ENCODE measurements at regions not wholly inside any gene's neighbourhood (a gene's known extent, or its start where the extent isn't known, plus 50 kb on each side); places are given as distances from the start of the nearest gene placed in this dataset.

DNA sequence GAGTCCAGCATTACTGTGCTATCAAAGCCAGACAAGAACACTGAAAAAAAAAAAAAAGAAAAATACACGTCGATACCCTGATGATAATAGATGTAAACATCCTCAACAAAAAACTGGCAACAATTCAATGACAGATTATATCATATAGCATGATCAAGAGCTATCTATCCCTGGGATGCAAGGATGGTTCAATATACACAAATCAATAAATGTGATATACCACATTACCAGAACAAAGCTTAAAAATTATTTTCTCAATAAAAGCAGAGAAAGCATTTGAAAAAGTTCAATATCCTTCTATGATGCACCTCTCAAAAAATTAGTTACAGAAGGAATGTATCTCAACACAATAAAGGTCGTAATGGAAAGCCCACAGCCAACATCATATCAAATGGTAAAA is 332.8 kb upstream of the MMADHC start:
- in situ Hi-C loops (cut with MboI; ENCODE audit: low sequenced_read_pairs, unreplicated experiment) = no loop called here

GRCh38 chr2:149915151-149915550 is 327.6 kb upstream of the MMADHC start:
- TF ChIP-seq, protein P1, sequence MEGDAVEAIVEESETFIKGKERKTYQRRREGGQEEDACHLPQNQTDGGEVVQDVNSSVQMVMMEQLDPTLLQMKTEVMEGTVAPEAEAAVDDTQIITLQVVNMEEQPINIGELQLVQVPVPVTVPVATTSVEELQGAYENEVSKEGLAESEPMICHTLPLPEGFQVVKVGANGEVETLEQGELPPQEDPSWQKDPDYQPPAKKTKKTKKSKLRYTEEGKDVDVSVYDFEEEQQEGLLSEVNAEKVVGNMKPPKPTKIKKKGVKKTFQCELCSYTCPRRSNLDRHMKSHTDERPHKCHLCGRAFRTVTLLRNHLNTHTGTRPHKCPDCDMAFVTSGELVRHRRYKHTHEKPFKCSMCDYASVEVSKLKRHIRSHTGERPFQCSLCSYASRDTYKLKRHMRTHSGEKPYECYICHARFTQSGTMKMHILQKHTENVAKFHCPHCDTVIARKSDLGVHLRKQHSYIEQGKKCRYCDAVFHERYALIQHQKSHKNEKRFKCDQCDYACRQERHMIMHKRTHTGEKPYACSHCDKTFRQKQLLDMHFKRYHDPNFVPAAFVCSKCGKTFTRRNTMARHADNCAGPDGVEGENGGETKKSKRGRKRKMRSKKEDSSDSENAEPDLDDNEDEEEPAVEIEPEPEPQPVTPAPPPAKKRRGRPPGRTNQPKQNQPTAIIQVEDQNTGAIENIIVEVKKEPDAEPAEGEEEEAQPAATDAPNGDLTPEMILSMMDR (IDR thresholded peaks at IDR 0.05; ENCODE audit: borderline replicate concordance, control extremely low read depth, extremely low read depth, insufficient read depth, missing control alignments) = no peak
- in situ Hi-C loops (cut with MboI; ENCODE audit: low sequenced_read_pairs, unreplicated experiment) = no loop called here
- no peak for DNase-seq (ENCODE audit: low spot score)

More for the DNA sequence above, 332.8 kb upstream of the MMADHC start:
- TF ChIP-seq, protein P1 (IDR thresholded peaks at IDR 0.05; ENCODE audit: borderline replicate concordance, control extremely low read depth, extremely low read depth, insufficient read depth, missing control alignments) = no peak
- no peak for DNase-seq (ENCODE audit: low spot score)

GRCh38 chr2:149908726-149909683 is 321.4 kb upstream of the MMADHC start:
- in situ Hi-C loops (cut with MboI; ENCODE audit: low sequenced_read_pairs, unreplicated experiment) = no loop called here
- TF ChIP-seq, protein P1 (IDR thresholded peaks at IDR 0.05; ENCODE audit: borderline replicate concordance, control extremely low read depth, extremely low read depth, insufficient read depth, missing control alignments) = no peak
- no peak for DNase-seq (ENCODE audit: low spot score)

DNA sequence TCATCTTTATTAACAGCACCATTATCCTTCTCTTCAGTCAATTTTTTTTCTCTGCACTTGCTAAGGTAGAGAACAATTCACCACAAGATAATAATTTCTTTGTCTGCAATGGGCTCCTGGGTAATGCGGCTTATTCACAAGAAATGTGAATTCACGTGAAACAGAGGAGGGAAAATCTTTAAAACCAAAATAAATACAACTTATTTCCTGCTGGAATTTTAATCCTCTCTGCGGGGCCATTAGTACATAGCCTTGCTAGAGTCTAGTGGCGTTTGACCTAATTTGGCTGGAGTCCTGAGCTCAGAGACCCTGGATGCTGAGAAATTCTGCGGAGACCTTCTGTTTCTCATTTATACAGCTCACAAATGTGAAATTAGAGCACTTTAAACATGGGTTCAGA is 319.3 kb upstream of the MMADHC start:
- no peak for DNase-seq (ENCODE audit: low spot score)
- in situ Hi-C loops (cut with MboI; ENCODE audit: low sequenced_read_pairs, unreplicated experiment) = no loop called here
- TF ChIP-seq, protein P1 (IDR thresholded peaks at IDR 0.05; ENCODE audit: borderline replicate concordance, control extremely low read depth, extremely low read depth, insufficient read depth, missing control alignments) = no peak

- in situ Hi-C loops (cut with MboI; ENCODE audit: low sequenced_read_pairs, unreplicated experiment) = no loop called here
- TF ChIP-seq, protein P1 (IDR thresholded peaks at IDR 0.05; ENCODE audit: borderline replicate concordance, control extremely low read depth, extremely low read depth, insufficient read depth, missing control alignments) = no peak
- DNase-seq (ENCODE audit: low spot score) = no peak
Observed at GRCh38 chr2:149904352-149905175, 317.0 kb upstream of the MMADHC start.

DNA sequence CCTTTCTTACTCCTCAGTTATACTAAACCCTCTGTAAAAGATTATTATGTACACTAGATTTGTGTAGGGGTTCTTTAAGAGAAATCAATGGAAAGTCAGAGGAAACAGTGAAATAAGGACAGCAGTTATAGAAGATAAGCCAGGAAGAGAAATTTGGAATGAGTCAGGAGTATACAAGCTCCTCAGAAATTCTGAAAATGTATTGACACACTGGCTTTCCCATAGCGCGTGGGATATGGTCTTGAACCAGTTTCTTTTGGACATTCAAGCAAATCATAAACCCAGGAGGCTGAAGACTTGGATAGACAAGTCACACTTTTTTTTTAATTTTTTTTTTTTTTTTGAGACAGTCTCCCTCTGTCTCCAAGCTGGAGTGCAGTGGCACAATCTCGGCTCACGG is 316.1 kb upstream of the MMADHC start:
- TF ChIP-seq, protein P1 (IDR thresholded peaks at IDR 0.05; ENCODE audit: borderline replicate concordance, control extremely low read depth, extremely low read depth, insufficient read depth, missing control alignments) = no peak
- in situ Hi-C loops (cut with MboI; ENCODE audit: low sequenced_read_pairs, unreplicated experiment) = no loop called here
- no peak for DNase-seq (ENCODE audit: low spot score)
